ENCODE measurements at regions not wholly inside any gene's neighbourhood (a gene's known extent, or its start where the extent isn't known, plus 50 kb on each side); places are given as distances from the start of the nearest gene placed in this dataset.

GRCh38 chr16:54720259-54720658, 210.4 kb upstream of the IRX5 start:
- DNase-seq (ENCODE audit: insufficient read length, low spot score) (no peak), FAIRE-seq (no peak)
- TF ChIP-seq CTCF (IDR thresholded peaks at IDR 0.05; ENCODE audit: insufficient read depth, missing control alignments), result no peak

- DNase-seq (ENCODE audit: insufficient read length, low spot score) (no peak), FAIRE-seq (no peak)
- no peak for TF ChIP-seq CTCF (IDR thresholded peaks at IDR 0.05; ENCODE audit: insufficient read depth, missing control alignments)
Observed at GRCh38 chr16:54719624-54720023, 211.0 kb upstream of the IRX5 start.

GRCh38 chr16:54718376-54718775, 212.3 kb upstream of the IRX5 start:
- DNase-seq (ENCODE audit: insufficient read length, low spot score), result no peak
- no peak for TF ChIP-seq CTCF (IDR thresholded peaks at IDR 0.05; ENCODE audit: insufficient read depth, missing control alignments)
- FAIRE-seq, result no peak

- FAIRE-seq (no peak), DNase-seq (ENCODE audit: insufficient read length, low spot score) (no peak)
- no peak for TF ChIP-seq CTCF (IDR thresholded peaks at IDR 0.05; ENCODE audit: insufficient read depth, missing control alignments)
Observed at GRCh38 chr16:54715011-54715410, 215.7 kb upstream of the IRX5 start.

GRCh38 chr16:54712866-54713265, 217.8 kb upstream of the IRX5 start:
- FAIRE-seq (no peak), DNase-seq (ENCODE audit: insufficient read length, low spot score) (no peak)
- no peak for TF ChIP-seq CTCF (IDR thresholded peaks at IDR 0.05; ENCODE audit: insufficient read depth, missing control alignments)

- FAIRE-seq (no peak), DNase-seq (ENCODE audit: insufficient read length, low spot score) (no peak)
- TF ChIP-seq CTCF (IDR thresholded peaks at IDR 0.05; ENCODE audit: insufficient read depth, missing control alignments), result no peak
Observed at GRCh38 chr16:54707813-54708212, 222.9 kb upstream of the IRX5 start.

GRCh38 chr16:54706406-54706805, 224.3 kb upstream of the IRX5 start:
- TF ChIP-seq CTCF (IDR thresholded peaks at IDR 0.05; ENCODE audit: insufficient read depth, missing control alignments), result no peak
- no peak for FAIRE-seq
- no peak for DNase-seq (ENCODE audit: insufficient read length, low spot score)
